ENCODE measurements at regions not wholly inside any gene's neighbourhood (a gene's known extent, or its start where the extent isn't known, plus 50 kb on each side); places are given as distances from the start of the nearest gene placed in this dataset.

- TF ChIP-seq EZH2 (IDR thresholded peaks at IDR 0.05): no peak
- TF ChIP-seq POLR2AphosphoS5 (IDR thresholded peaks at IDR 0.05; ENCODE audit: borderline replicate concordance, low read depth, low read length): no peak
- no peak for TF ChIP-seq FOXP2 (optimal IDR thresholded peaks at IDR 0.05; ENCODE audit: control extremely low read depth, extremely low read length, insufficient read depth)
These were observed 197.3 kb downstream of the ETV1 start for GRCh38 chr7:13792208-13792607.
